ENCODE measurements at regions not wholly inside any gene's neighbourhood (a gene's known extent, or its start where the extent isn't known, plus 50 kb on each side); places are given as distances from the start of the nearest gene placed in this dataset.

DNA sequence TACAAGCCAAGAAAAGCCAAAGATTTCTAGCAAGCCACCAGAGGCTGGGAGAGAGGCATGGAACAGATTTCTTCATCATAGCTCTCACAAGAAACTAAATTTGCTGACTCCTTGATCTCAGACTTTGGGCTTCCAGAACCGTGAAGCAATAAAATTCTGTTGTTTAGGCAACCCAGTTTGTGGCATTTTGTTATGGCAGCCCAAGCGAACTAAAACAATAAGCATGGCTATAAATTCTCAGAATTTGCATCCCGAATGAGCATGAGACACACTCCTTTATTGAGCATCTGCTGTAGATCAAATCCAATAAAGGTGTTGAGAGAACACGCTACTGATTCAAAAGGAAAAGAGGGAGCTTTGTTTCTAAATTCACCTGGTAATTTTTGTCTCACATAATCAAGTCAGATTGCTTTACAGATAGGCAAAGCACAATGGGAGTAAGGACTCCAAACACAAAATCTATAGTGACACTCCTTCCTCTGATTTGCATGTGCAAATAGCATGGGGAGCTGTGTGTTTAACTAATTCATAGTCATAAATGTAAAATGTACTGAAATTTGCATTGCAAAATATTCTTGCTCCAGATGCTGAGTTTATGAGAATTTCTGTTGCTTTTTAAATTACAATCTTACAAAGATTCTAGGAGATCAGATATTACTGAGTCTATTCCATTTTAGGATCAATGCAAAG lies 308.7 kb downstream of the MED10 start:
- no peak overlapping the region for H3K4me2 ChIP-seq (ENCODE audit: low read length)
- no peak overlapping the region for H3K9ac ChIP-seq (ENCODE audit: low read length)
- H3K36me3 ChIP-seq (ENCODE audit: insufficient read depth, low read length): no peaks in the 10 kb centered on the region
- no peaks in the 10 kb centered on the region for H3K4me1 ChIP-seq (ENCODE audit: insufficient read depth, low read length, severe bottlenecking)
- H3K9me2 ChIP-seq (ENCODE audit: low read depth, low read length): no peaks in the 10 kb centered on the region
- no peaks in the 10 kb centered on the region for H3F3A ChIP-seq (ENCODE audit: insufficient read depth, low read length)
- H2AFZ ChIP-seq (ENCODE audit: low read length): no peak overlapping the region
- no peaks in the 10 kb centered on the region for H4K20me1 ChIP-seq (ENCODE audit: insufficient read depth, low read length)
- no peaks in the 10 kb centered on the region for H3K9me3 ChIP-seq (ENCODE audit: low read length)
- peaks cover 3% of the 10 kb centered on the region; the same call in 1 of the 2 replicates for H3K27me3 ChIP-seq (ENCODE audit: insufficient read depth, low read length)
- no peak overlapping the region for H3K27ac ChIP-seq (ENCODE audit: low read depth, low read length, poor library complexity, severe bottlenecking)
- no peaks in the 10 kb centered on the region for H3K79me2 ChIP-seq (ENCODE audit: insufficient read depth, low read length)
- H3K4me3 ChIP-seq (ENCODE audit: low read depth, low read length, poor library complexity, severe bottlenecking): no peak overlapping the region
- TF ChIP-seq EZH2 (IDR thresholded peaks at IDR 0.05; ENCODE audit: borderline replicate concordance, low read length): no peak
- TF ChIP-seq, protein P1, sequence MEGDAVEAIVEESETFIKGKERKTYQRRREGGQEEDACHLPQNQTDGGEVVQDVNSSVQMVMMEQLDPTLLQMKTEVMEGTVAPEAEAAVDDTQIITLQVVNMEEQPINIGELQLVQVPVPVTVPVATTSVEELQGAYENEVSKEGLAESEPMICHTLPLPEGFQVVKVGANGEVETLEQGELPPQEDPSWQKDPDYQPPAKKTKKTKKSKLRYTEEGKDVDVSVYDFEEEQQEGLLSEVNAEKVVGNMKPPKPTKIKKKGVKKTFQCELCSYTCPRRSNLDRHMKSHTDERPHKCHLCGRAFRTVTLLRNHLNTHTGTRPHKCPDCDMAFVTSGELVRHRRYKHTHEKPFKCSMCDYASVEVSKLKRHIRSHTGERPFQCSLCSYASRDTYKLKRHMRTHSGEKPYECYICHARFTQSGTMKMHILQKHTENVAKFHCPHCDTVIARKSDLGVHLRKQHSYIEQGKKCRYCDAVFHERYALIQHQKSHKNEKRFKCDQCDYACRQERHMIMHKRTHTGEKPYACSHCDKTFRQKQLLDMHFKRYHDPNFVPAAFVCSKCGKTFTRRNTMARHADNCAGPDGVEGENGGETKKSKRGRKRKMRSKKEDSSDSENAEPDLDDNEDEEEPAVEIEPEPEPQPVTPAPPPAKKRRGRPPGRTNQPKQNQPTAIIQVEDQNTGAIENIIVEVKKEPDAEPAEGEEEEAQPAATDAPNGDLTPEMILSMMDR (IDR thresholded peaks at IDR 0.05; ENCODE audit: low read length): no peak

DNA sequence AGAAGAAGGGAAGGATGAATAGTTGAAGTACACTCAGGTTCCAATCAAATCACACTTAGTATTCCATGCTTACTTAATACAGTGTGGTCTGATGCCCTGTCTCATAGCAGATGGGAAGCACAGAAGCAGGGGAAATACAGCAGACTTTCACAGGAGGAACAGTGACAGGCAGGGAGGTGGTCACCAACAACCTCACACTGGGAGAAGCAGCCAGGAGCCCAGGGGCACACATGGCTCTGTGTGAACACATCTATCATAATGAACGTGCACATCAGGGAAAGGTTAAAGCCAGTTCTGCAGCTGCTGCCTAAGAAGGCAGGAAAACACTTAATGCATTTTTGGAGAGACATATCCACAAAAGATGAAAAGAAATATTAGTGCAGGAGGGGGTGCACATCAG lies 312.3 kb downstream of the MED10 start:
- Histone ChIP-seq H3K4me2 (ENCODE audit: low read length) (no peak overlapping the region), H3F3A (ENCODE audit: insufficient read depth, low read length) (no peaks in the 10 kb centered on the region), H3K9me3 (ENCODE audit: low read length) (no peaks in the 10 kb centered on the region), H4K20me1 (ENCODE audit: insufficient read depth, low read length) (no peaks in the 10 kb centered on the region), H3K4me3 (ENCODE audit: low read depth, low read length, poor library complexity, severe bottlenecking) (no peak overlapping the region), H3K79me2 (ENCODE audit: insufficient read depth, low read length) (no peaks in the 10 kb centered on the region), H3K27me3 (ENCODE audit: insufficient read depth, low read length) (peaks cover 3% of the 10 kb centered on the region; the same call in 1 of the 2 replicates), H3K36me3 (ENCODE audit: insufficient read depth, low read length) (no peaks in the 10 kb centered on the region), H3K9ac (ENCODE audit: low read length) (no peak overlapping the region), H3K27ac (ENCODE audit: low read depth, low read length, poor library complexity, severe bottlenecking) (no peak overlapping the region), H3K9me2 (ENCODE audit: low read depth, low read length) (no peaks in the 10 kb centered on the region), H3K4me1 (ENCODE audit: insufficient read depth, low read length, severe bottlenecking) (no peaks in the 10 kb centered on the region), H2AFZ (ENCODE audit: low read length) (no peak overlapping the region)
- TF ChIP-seq, protein P1 (IDR thresholded peaks at IDR 0.05; ENCODE audit: low read length): no peak
- no peak for TF ChIP-seq EZH2 (IDR thresholded peaks at IDR 0.05; ENCODE audit: borderline replicate concordance, low read length)

DNA sequence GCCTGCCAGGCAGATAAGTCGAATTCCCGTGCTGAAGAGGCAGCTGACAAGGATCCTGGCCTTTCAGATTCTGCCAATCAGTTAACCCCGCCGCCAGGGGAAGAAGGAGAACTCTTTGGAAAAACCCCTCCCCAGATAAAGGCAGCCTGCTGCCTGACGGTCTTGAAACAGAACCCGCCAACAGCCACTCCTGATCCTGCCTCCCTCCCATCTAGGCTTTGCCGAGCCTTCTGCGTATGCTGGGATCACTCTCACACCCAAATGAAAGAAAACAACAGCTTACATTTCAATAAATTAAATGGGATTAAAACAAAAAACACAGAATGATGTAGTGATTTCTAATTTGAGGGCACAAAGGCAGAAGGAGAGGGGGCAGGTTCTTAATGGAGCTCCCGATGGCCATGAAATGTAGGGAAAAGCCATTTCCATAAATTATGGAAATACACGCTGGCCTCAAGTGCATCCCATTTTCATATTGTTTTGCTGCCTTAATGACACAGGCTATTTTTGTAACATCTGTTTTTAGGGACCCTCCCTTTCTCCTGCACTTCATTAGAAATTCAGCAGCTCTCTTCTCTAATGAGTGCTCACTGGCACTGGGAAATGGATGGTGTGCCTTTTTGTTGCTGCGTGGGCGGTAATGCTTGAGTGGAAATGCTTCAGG lies 319.1 kb downstream of the MED10 start:
- no peak overlapping the region for H3K27ac ChIP-seq (ENCODE audit: low read depth, low read length, poor library complexity, severe bottlenecking)
- H3K4me2 ChIP-seq (ENCODE audit: low read length): no peak overlapping the region
- no peaks in the 10 kb centered on the region; the same call in 1 of the 2 replicates for H3K27me3 ChIP-seq (ENCODE audit: insufficient read depth, low read length)
- H3K36me3 ChIP-seq (ENCODE audit: insufficient read depth, low read length): no peaks in the 10 kb centered on the region
- H3K4me3 ChIP-seq (ENCODE audit: low read depth, low read length, poor library complexity, severe bottlenecking): no peak overlapping the region
- no peak for TF ChIP-seq EZH2 (IDR thresholded peaks at IDR 0.05; ENCODE audit: borderline replicate concordance, low read length)
- TF ChIP-seq, protein P1 (IDR thresholded peaks at IDR 0.05; ENCODE audit: low read length): no peak
- no peak overlapping the region for H2AFZ ChIP-seq (ENCODE audit: low read length)
- no peaks in the 10 kb centered on the region for H3K9me3 ChIP-seq (ENCODE audit: low read length)
- no peaks in the 10 kb centered on the region for H3K9me2 ChIP-seq (ENCODE audit: low read depth, low read length)
- no peaks in the 10 kb centered on the region for H3F3A ChIP-seq (ENCODE audit: insufficient read depth, low read length)
- no peak overlapping the region for H3K9ac ChIP-seq (ENCODE audit: low read length)
- H4K20me1 ChIP-seq (ENCODE audit: insufficient read depth, low read length): no peaks in the 10 kb centered on the region
- H3K4me1 ChIP-seq (ENCODE audit: insufficient read depth, low read length, severe bottlenecking): no peaks in the 10 kb centered on the region
- H3K79me2 ChIP-seq (ENCODE audit: insufficient read depth, low read length): no peaks in the 10 kb centered on the region
